PFSK-1 (cell line): ENCODE measurements at regions not wholly inside any gene's neighbourhood (a gene's known extent, or its start where the extent isn't known, plus 50 kb on each side); places are given as distances from the start of the nearest gene placed in this dataset.

ENCODE experiments used
- FOXP2 ChIP-seq: optimal IDR thresholded peaks from 2 replicates; pipeline ENCODE3; 2011; ENCODE audit warnings: borderline replicate concordance, control low read depth, inconsistent platforms; ENCODE audit not compliant: insufficient read depth; ENCODE audit errors: extremely low read length, extremely low read depth
- POLR2AphosphoS5 ChIP-seq: IDR thresholded peaks from 2 replicates; pipeline ENCODE4 v1.6.1; 2012; ENCODE audit warnings: low read depth, mild to moderate bottlenecking, control low read depth, low read length, moderate library complexity
- REST ChIP-seq, 2 experiments: IDR thresholded peaks; 2 replicates each; pipeline versions ENCODE4 v1.6.1 to v1.8.0; 2011 to 2012; ENCODE audit warnings: low read depth in 2 of 2, low read length in 2 of 2, control low read depth in 1 of 2, inconsistent platforms in 1 of 2, mild to moderate bottlenecking in 1 of 2, moderate library complexity in 1 of 2; ENCODE audit not compliant: insufficient read depth in 1 of 2
- SIN3A ChIP-seq: IDR thresholded peaks from 2 replicates; pipeline ENCODE4 v1.6.1; 2012; ENCODE audit warnings: mild to moderate bottlenecking, low read length, moderate library complexity, borderline replicate concordance; ENCODE audit not compliant: insufficient read depth
- TAF1 ChIP-seq: IDR thresholded peaks from 2 replicates; pipeline ENCODE4 v1.6.1; 2012; ENCODE audit warnings: low read length, control low read depth, borderline replicate concordance; ENCODE audit not compliant: insufficient read depth

GRCh38 chr7:85508642-85509410 lies 322.0 kb upstream of the SEMA3D start:
- no peak for TF ChIP-seq POLR2AphosphoS5
- TF ChIP-seq REST (IDR thresholded peaks at IDR 0.05; ENCODE audit: insufficient read depth in 1 of 2, low read depth in 2 of 2, low read length in 2 of 2): no peak
- no peak for TF ChIP-seq FOXP2
- no peak for TF ChIP-seq TAF1
- no peak for TF ChIP-seq SIN3A
